HG03565 (cell line): ENCODE measurements at regions not wholly inside any gene's neighbourhood (a gene's known extent, or its start where the extent isn't known, plus 50 kb on each side); places are given as distances from the start of the nearest gene placed in this dataset.
"Not testable (repeated sequence)": the region's sequence is repeated elsewhere in the genome, so short reads cannot be mapped to it uniquely, and the experiment has no call there.

Experiments
- ATAC-seq: cut with Tn5 transposase; IDR thresholded peaks from one replicate; pipeline ENCODE4 v1.9.1; 2021; ENCODE audit warnings: mild to moderate bottlenecking, moderate library complexity; ENCODE audit not compliant: unreplicated experiment

GRCh38 chr13:39931505-39931904, 276.0 kb downstream of the COG6 start:
- ATAC-seq, result no peak

DNA sequence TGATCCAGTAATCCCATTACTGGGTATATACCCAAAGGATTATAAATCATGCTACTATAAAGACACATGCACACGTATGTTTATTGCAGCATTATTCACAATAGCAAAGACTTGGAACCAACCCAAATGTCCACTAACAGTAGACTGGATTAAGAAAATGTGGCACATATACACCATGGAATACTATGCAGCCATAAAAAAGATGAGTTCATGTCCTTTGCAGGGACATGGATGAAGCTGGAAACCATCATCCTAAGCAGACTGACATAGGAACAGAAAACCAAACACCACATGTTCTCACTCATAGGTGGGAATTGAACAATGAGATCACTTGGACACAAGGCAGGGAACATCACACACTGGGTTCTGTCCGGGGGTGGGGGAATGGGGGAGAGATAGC, 277.1 kb downstream of the COG6 start:
- ATAC-seq, result not testable (repeated sequence)

- ATAC-seq, result no peak
Observed at GRCh38 chr13:39935155-39935554, 279.7 kb downstream of the COG6 start.

GRCh38 chr13:39938596-39938995, 283.1 kb downstream of the COG6 start:
- ATAC-seq, result no peak

DNA sequence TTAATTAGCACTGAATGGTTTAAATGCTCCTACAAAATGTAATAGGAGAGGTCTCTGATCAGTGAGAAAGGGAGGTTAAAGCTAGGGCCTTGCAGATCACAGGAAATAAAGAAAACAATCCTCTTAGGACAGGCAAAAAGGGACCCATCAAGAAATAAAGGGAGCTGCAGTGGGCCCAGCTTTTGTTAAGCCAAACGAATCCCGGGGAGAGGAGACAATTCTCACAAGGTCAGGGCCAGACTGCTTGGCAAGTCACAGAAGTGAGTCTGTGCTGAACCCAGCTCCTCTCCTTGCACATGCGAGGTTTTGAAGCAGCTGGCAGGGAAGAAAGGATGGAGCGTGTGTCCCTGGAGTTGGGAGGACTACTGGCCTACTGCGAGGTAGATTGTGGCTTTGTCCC, 285.8 kb downstream of the COG6 start:
- ATAC-seq, result no peak

- ATAC-seq, result no peak
Observed at GRCh38 chr13:39941911-39942551, 286.6 kb downstream of the COG6 start.

DNA sequence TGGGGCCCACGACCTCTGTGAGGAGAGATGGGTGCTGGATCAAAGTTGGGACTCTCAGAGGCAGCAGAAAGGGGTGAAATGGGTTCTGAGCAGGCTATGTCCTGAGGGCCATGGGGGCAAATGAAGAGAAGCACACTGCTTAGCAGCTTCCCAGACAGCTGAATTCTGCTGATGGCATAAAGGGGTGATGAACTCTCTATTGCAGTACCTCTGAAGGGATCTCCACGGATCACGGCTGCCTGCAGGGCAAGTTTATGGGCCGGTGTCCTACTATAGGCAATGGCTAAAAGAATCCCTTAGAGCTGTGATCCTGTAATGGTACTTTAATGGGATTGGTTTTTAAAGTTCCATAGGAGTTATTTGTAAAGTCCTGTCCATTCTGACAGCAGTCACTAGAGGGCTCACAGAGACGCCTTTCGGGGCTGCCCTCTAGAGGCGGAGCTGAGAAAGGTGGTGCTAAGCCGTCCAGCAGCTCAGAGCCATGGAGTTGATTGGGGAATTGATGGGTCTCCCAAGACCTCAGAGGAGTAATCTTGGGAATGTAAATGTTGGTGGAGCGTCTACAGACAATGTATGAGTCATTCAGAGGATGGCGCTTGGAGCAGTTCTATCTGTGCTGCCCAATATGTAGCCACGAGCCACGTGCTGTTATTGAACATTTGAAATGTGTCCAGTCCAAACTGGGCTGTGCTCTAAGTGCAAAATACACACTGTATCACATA, 287.3 kb downstream of the COG6 start:
- peak; percentile 95 for ATAC-seq

- ATAC-seq, result no peak
Observed at GRCh38 chr13:39943711-39944110, 288.2 kb downstream of the COG6 start.

- no peak for ATAC-seq
Observed at GRCh38 chr13:39945226-39945625, 289.8 kb downstream of the COG6 start.

- no peak for ATAC-seq
Observed at GRCh38 chr13:39946769-39947168, 291.3 kb downstream of the COG6 start.

DNA sequence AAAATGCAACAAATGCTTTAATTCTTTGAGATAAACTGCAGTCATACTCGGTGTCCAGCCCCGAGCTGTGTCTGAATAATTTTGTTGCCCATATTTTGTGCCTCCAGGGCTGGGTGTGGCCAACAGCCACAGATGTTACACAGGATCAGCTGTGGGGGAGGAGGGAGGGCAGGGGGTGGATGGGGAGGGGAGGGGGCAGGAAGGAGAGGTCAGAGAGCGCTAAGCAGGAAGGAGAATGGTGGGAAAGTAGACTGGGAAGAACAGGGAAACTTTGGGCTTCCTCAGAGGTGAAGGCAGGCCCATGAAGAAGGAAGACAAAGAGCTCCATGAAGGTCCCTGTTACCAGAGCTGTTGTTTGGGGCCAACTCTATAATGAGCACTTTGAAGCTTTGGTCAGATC, 295.8 kb downstream of the COG6 start:
- ATAC-seq, result no peak

DNA sequence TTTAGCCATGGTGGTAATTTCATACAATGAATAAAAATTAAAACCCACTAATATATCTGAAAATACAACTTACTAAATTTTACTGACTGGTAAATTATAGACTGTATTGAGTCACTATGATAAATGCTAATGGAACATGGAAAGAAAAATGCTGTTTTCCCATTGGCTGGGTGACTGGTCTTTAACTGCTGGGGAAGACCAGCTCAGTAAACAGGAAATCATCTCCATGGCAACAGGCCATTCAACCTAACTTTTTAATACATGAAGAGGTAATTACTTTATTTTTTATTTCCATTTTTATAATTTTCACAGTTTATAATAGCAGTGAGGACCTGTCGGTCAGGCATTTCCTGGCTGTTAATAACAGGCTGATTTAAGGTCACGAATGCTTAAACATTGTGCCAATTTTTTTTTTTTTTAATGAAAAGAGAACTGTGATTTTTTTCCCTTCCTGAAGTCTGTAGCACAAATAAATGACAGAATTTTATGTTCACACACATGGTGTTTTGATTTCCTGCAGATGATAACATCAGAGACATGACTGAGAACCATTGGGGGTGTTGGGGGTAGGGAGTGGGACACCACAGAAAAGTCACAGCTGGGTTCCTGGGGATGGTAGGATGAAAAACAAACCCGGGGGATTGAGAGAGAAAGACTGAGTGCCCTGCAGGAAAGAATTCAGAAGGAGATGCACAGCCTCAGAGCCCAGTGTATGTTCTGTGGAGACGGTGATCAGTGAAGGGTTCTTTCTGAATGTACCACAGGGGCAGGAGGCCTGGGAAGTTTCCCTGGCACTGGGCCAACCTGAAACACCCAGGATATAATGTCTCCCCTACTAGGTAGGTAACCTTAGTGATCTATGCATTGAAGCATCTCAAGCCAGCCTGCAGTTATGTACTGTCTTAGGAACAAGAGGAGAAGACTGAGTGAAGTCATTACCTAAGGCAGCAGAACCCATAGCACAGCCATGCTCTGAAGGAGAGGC, 297.1 kb downstream of the COG6 start:
- ATAC-seq, result no peak

DNA sequence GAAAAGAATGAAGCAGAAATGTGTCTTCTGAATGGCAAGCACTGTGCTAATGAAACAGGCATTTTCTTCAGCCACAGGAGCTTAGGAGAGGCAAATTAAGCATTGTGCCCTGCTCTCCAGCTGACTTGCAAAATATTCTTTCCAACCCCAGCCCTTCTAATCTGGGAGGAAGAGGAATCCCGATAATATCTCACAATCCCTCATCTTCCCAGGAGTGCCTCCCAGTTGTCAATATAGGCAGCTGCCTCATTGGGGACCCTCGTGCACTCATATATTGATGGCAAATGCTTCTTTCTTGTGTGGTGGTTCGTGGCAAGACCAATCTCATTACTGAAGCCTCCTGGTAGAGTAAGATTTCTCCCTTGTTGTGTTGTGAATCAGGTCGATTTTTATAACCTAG, 299.0 kb downstream of the COG6 start:
- no peak for ATAC-seq

- ATAC-seq, result peak; percentile 24
Observed at GRCh38 chr13:39955560-39955959, 300.1 kb downstream of the COG6 start.

DNA sequence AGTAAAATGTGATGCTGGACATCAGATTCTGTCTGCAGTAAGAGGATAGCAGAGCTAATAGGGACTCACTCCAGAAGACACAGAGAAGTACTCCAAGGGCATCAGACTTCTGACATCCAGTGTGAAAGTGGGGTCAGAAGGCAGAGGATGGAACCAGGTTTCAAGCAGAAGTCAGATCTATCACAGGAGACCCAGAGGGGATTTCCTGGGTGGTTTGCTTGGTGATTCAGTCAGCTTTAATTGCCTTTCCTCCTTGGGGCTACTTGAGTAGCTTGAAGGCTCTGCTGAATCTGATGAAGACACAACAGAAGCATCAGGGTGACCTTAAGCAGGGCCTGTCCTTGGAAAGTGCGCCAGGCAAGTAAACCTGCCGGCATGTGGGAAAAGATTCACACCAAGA, 300.6 kb downstream of the COG6 start:
- peak; percentile 73 for ATAC-seq

- ATAC-seq, result no peak
Observed at GRCh38 chr13:39957868-39958677, 302.6 kb downstream of the COG6 start.

GRCh38 chr13:39959497-39960144, 304.2 kb downstream of the COG6 start:
- no peak for ATAC-seq

DNA sequence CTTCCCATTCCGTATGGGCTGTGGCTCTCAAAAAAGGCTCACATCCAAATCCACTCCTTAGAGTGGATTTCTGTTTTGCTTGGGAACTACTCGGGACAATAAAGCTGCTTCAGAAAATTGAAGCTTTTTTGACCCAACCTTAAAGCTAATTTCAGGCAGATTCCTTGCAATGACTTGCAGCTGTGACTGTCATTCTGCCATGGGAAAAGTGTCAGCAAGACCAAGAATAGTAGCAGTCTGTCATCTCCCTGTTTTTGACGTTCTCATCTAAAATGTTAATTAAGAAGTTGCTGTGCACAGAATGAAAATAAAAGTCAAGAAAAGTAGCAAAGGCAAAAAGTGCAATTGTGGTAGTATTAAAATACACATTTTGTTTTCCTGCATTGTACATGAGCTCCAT, 304.7 kb downstream of the COG6 start:
- ATAC-seq, result no peak

DNA sequence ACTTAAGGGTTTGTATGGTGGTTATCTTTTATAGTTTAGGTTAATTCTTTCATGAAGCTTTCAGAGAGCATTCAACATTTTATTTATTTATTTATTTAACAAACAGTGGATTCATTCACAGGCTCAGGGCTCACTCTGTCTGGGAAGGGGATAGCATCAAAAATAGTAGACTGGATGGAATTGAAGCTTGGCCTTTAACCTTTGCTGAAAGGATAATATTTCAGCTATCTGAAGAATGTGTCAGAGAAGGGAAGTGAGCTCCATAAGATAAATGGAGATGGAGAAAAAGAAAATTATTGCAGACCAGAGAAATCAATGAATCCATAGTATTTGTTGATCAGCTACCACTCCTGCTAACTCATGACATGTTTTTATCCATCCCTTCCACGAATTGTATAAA, 305.6 kb downstream of the COG6 start:
- no peak for ATAC-seq

GRCh38 chr13:39963612-39964011, 308.1 kb downstream of the COG6 start:
- ATAC-seq, result no peak
